ENCODE measurements at regions not wholly inside any gene's neighbourhood (a gene's known extent, or its start where the extent isn't known, plus 50 kb on each side); places are given as distances from the start of the nearest gene placed in this dataset.
A peak's percentile ranks its signal among the peaks of the same experiment; 100 is the strongest.

GRCh38 chr5:68846828-68847227 is 247.0 kb upstream of the SLC30A5 start:
- DNase-seq (ENCODE audit: extremely low read depth in 1 of 4, low spot score in 3 of 4) = no peak
- intact Hi-C loops (cut with micrococcal nuclease) (no loop called here), in situ Hi-C loops (cut with MboI) (no loop called here)
- ATAC-seq = no peak
- Histone ChIP-seq H3K36me3 (ENCODE audit: control insufficient read depth, insufficient read depth, low read length) (no peaks in the 10 kb centered on the region), H4K20me1 (replicated peaks; ENCODE audit: control insufficient read depth, insufficient read depth, low read length) (no peaks in the 10 kb centered on the region), H2AFZ (ENCODE audit: low read depth, low read length) (no peak overlapping the region), H3K9me1 (ENCODE audit: control insufficient read depth, insufficient read depth, low read length) (no peaks in the 10 kb centered on the region), H3K4me2 (ENCODE audit: insufficient read depth, low read length) (no peak overlapping the region), H3K4me1 (replicated peaks in 1 of 2; ENCODE audit: control insufficient read depth in 2 of 2, insufficient read depth in 2 of 2, low read length in 2 of 2) (no peaks in the 10 kb centered on the region), H3K79me2 (ENCODE audit: control insufficient read depth, insufficient read depth, low read length) (no peaks in the 10 kb centered on the region), H3K9me3 (replicated peaks; ENCODE audit: control insufficient read depth, insufficient read depth, low read depth, low read length) (no peaks in the 10 kb centered on the region), H3K27me3 (ENCODE audit: control insufficient read depth in 2 of 2, insufficient read depth in 2 of 2, low read length in 2 of 2) (no peaks in the 10 kb centered on the region; a peak in 1 of 5 replicates), H3K4me3 (no peak overlapping the region), H3K9ac (ENCODE audit: insufficient read depth in 1 of 2, low read depth in 2 of 2, low read length in 2 of 2) (no peak overlapping the region), H3K27ac (ENCODE audit: extremely low read depth, low read depth, low read length) (no peak overlapping the region)
- TF ChIP-seq RAD51 (IDR thresholded peaks at IDR 0.05; ENCODE audit: borderline replicate concordance, low read depth) (peak; percentile 19; the same call in 1 of the 2 replicates), PHTF2 (CRISPR knock-in tag; IDR thresholded peaks at IDR 0.05) (no peak)
- TF ChIP-seq, protein P1, sequence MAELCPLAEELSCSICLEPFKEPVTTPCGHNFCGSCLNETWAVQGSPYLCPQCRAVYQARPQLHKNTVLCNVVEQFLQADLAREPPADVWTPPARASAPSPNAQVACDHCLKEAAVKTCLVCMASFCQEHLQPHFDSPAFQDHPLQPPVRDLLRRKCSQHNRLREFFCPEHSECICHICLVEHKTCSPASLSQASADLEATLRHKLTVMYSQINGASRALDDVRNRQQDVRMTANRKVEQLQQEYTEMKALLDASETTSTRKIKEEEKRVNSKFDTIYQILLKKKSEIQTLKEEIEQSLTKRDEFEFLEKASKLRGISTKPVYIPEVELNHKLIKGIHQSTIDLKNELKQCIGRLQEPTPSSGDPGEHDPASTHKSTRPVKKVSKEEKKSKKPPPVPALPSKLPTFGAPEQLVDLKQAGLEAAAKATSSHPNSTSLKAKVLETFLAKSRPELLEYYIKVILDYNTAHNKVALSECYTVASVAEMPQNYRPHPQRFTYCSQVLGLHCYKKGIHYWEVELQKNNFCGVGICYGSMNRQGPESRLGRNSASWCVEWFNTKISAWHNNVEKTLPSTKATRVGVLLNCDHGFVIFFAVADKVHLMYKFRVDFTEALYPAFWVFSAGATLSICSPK (IDR thresholded peaks at IDR 0.05; ENCODE audit: borderline replicate concordance) = no peak
- TF ChIP-seq, protein P2, sequence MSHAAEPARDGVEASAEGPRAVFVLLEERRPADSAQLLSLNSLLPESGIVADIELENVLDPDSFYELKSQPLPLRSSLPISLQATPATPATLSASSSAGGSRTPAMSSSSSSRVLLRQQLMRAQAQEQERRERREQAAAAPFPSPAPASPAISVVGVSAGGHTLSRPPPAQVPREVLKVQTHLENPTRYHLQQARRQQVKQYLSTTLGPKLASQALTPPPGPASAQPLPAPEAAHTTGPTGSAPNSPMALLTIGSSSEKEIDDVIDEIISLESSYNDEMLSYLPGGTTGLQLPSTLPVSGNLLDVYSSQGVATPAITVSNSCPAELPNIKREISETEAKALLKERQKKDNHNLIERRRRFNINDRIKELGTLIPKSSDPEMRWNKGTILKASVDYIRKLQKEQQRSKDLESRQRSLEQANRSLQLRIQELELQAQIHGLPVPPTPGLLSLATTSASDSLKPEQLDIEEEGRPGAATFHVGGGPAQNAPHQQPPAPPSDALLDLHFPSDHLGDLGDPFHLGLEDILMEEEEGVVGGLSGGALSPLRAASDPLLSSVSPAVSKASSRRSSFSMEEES (CRISPR knock-in tag; IDR thresholded peaks at IDR 0.05) = peak; percentile 75
- no peak for FAIRE-seq
- no TSS peak for BruUV-seq (replicated peaks)
- 0% methylated on average over 3 of the region's 3 CpGs for WGBS (ENCODE audit: insufficient coverage, low coverage, missing lambda C conversion rate)
- ChIA-PET CTCF (ENCODE audit: low intra/inter-chr PET ratio) (no interaction called here), POLR2A (no interaction called here)

All from K562 (cell line).